ENCODE measurements at regions not wholly inside any gene's neighbourhood (a gene's known extent, or its start where the extent isn't known, plus 50 kb on each side); places are given as distances from the start of the nearest gene placed in this dataset.

GRCh38 chrX:76919761-76920160, 492.3 kb downstream of the MAGEE1 start:
- Histone ChIP-seq H3K27ac (ENCODE audit: low read length) (no peak overlapping the region), H3K9me3 (ENCODE audit: low read length) (no peaks in the 10 kb centered on the region), H3K9me2 (ENCODE audit: insufficient read depth, low read length) (no peaks in the 10 kb centered on the region), H3K36me3 (ENCODE audit: insufficient read depth, low read length) (no peaks in the 10 kb centered on the region), H4K20me1 (ENCODE audit: insufficient read depth) (no peaks in the 10 kb centered on the region), H3F3A (ENCODE audit: insufficient read depth, low read length, poor library complexity, severe bottlenecking) (no peaks in the 10 kb centered on the region), H2AFZ (ENCODE audit: low read depth, low read length) (no peak overlapping the region), H3K9ac (ENCODE audit: low read length) (no peak overlapping the region), H3K4me2 (ENCODE audit: low read length) (no peak overlapping the region), H3K4me3 (ENCODE audit: low read length) (no peak overlapping the region), H3K27me3 (ENCODE audit: insufficient read depth, low read depth, low read length) (no peaks in the 10 kb centered on the region), H3K79me2 (replicated peaks; ENCODE audit: insufficient read depth, low read length) (no peaks in the 10 kb centered on the region)
- TF ChIP-seq MXI1 (conservative IDR thresholded peaks at IDR 0.05; ENCODE audit: poor library complexity, severe bottlenecking): no peak
- no peak for TF ChIP-seq EP300 (conservative IDR thresholded peaks at IDR 0.05; ENCODE audit: poor library complexity, severe bottlenecking)
- no peak for TF ChIP-seq CTCF (IDR thresholded peaks at IDR 0.05; ENCODE audit: poor library complexity, severe bottlenecking)
- TF ChIP-seq TAF1 (IDR thresholded peaks at IDR 0.05; ENCODE audit: low read depth): no peak
- TF ChIP-seq POLR2AphosphoS5 (IDR thresholded peaks at IDR 0.05): no peak
- TF ChIP-seq SMC3 (conservative IDR thresholded peaks at IDR 0.05; ENCODE audit: poor library complexity): no peak
- TF ChIP-seq REST (IDR thresholded peaks at IDR 0.05; ENCODE audit: borderline replicate concordance): no peak
- no peak for TF ChIP-seq RAD21 (conservative IDR thresholded peaks at IDR 0.05)
- no peak for TF ChIP-seq EZH2 (IDR thresholded peaks at IDR 0.05; ENCODE audit: borderline replicate concordance, insufficient read depth, low read length, poor library complexity, severe bottlenecking)

GRCh38 chrX:76920607-76921006, 493.1 kb downstream of the MAGEE1 start:
- Histone ChIP-seq H3K9ac (ENCODE audit: low read length) (no peak overlapping the region), H3F3A (ENCODE audit: insufficient read depth, low read length, poor library complexity, severe bottlenecking) (no peaks in the 10 kb centered on the region), H3K27me3 (ENCODE audit: insufficient read depth, low read depth, low read length) (no peaks in the 10 kb centered on the region), H3K36me3 (ENCODE audit: insufficient read depth, low read length) (no peaks in the 10 kb centered on the region), H3K79me2 (replicated peaks; ENCODE audit: insufficient read depth, low read length) (no peaks in the 10 kb centered on the region), H3K9me2 (ENCODE audit: insufficient read depth, low read length) (no peaks in the 10 kb centered on the region), H3K27ac (ENCODE audit: low read length) (no peak overlapping the region), H4K20me1 (ENCODE audit: insufficient read depth) (no peaks in the 10 kb centered on the region), H2AFZ (ENCODE audit: low read depth, low read length) (no peak overlapping the region), H3K9me3 (ENCODE audit: low read length) (no peaks in the 10 kb centered on the region), H3K4me3 (ENCODE audit: low read length) (no peak overlapping the region), H3K4me2 (ENCODE audit: low read length) (no peak overlapping the region)
- no peak for TF ChIP-seq EP300 (conservative IDR thresholded peaks at IDR 0.05; ENCODE audit: poor library complexity, severe bottlenecking)
- TF ChIP-seq MXI1 (conservative IDR thresholded peaks at IDR 0.05; ENCODE audit: poor library complexity, severe bottlenecking): no peak
- TF ChIP-seq POLR2AphosphoS5 (IDR thresholded peaks at IDR 0.05): no peak
- TF ChIP-seq EZH2 (IDR thresholded peaks at IDR 0.05; ENCODE audit: borderline replicate concordance, insufficient read depth, low read length, poor library complexity, severe bottlenecking): no peak
- no peak for TF ChIP-seq RAD21 (conservative IDR thresholded peaks at IDR 0.05)
- no peak for TF ChIP-seq SMC3 (conservative IDR thresholded peaks at IDR 0.05; ENCODE audit: poor library complexity)
- no peak for TF ChIP-seq TAF1 (IDR thresholded peaks at IDR 0.05; ENCODE audit: low read depth)
- TF ChIP-seq CTCF (IDR thresholded peaks at IDR 0.05; ENCODE audit: poor library complexity, severe bottlenecking): no peak
- no peak for TF ChIP-seq REST (IDR thresholded peaks at IDR 0.05; ENCODE audit: borderline replicate concordance)

Measured in neural cell (in vitro differentiated cells).